IPS-15b (cell line): ENCODE measurements at regions not wholly inside any gene's neighbourhood (a gene's known extent, or its start where the extent isn't known, plus 50 kb on each side); places are given as distances from the start of the nearest gene placed in this dataset.
"Not testable (repeated sequence)": the region's sequence is repeated elsewhere in the genome, so short reads cannot be mapped to it uniquely, and the experiment has no call there.

Experiments
- H3K27me3 ChIP-seq: one replicate; pipeline ENCODE4 v1.6.1; 2013; ENCODE audit warnings: low read length; ENCODE audit not compliant: control insufficient read depth, insufficient read depth
- H3K36me3 ChIP-seq: one replicate; pipeline ENCODE4 v1.6.1; 2013; ENCODE audit warnings: low read length; ENCODE audit not compliant: control insufficient read depth, insufficient read depth
- H3K4me1 ChIP-seq: one replicate; pipeline ENCODE4 v1.6.1; 2013; ENCODE audit warnings: mild to moderate bottlenecking, low read length; ENCODE audit not compliant: control insufficient read depth, insufficient read depth
- H3K4me3 ChIP-seq: one replicate; pipeline ENCODE4 v1.5.1; 2013; ENCODE audit warnings: low read depth, low read length
- H3K9ac ChIP-seq: one replicate; pipeline ENCODE4 v1.6.1; 2013; ENCODE audit warnings: low read depth, mild to moderate bottlenecking, low read length
- H3K9me3 ChIP-seq: one replicate; pipeline ENCODE4 v1.6.1; 2013; ENCODE audit warnings: mild to moderate bottlenecking, low read length; ENCODE audit not compliant: control insufficient read depth, insufficient read depth

DNA sequence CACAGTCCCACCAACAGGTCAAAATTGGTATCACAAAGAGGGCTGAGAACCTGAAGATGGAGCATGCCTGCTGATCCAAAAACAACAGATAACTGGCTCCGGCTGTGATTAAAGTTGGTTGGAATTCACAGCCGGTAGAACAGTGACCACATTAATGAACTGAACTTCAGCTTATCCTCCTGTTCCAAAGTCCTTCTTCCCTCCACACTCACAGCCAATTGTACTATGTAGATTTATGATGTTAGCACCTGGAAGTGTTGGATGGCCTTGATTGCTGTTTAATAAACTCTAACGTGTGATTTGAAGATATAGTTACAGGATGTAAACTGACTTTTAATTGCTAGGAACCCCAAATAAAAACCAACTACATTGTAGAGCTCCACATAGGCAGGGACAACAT is 367.3 kb upstream of the FRG2C start:
- Histone ChIP-seq H3K27me3 (no peaks in the 10 kb centered on the region), H3K4me1 (no peaks in the 10 kb centered on the region), H3K4me3 (no peak overlapping the region), H3K9me3 (no peaks in the 10 kb centered on the region), H3K36me3 (no peaks in the 10 kb centered on the region), H3K9ac (no peak overlapping the region)

DNA sequence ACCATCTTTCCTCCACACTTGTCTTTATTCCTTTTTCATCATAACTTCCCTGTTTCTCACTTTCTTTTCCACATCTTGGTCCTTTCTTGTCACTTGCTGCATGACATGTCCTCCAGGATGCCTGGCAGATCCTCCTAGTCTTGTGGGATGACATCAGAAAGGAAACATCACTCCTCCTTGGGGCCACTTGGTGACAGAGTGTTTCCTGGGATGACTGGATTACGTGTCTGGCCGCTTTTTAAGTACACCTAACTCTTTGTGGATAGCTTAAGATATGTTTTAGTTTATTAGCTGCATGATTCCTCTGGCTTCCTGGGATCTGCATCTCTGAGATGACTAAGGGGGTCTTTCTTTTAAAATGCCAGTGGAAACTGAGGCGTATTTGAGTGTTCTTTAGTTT is 363.5 kb upstream of the FRG2C start:
- H3K4me3 ChIP-seq, result no peak overlapping the region
- no peaks in the 10 kb centered on the region for H3K4me1 ChIP-seq
- no peaks in the 10 kb centered on the region for H3K36me3 ChIP-seq
- no peak overlapping the region for H3K9ac ChIP-seq
- H3K9me3 ChIP-seq, result no peaks in the 10 kb centered on the region
- H3K27me3 ChIP-seq, result no peaks in the 10 kb centered on the region

DNA sequence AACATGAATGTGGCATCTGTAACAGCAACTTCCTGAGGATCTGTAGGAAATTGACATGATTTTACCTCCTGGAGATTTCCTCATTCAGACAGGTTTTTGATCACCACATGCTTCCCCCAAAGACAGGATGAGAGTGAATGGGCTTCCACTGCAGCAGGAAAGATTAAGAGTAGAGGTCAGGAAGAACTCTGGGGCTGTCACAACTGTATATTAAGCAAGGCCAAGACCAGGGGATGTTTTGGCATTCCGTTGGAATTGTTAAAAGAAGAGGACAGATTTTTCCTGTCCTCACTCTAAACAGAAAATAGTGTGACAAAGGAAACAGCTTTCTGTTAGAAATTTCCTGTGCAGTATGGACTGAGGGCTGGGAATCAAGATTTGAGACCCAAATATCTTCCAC is 363.1 kb upstream of the FRG2C start:
- not testable (repeated sequence) for H3K36me3 ChIP-seq, H3K9ac ChIP-seq, H3K4me3 ChIP-seq, H3K9me3 ChIP-seq, H3K27me3 ChIP-seq, H3K4me1 ChIP-seq

DNA sequence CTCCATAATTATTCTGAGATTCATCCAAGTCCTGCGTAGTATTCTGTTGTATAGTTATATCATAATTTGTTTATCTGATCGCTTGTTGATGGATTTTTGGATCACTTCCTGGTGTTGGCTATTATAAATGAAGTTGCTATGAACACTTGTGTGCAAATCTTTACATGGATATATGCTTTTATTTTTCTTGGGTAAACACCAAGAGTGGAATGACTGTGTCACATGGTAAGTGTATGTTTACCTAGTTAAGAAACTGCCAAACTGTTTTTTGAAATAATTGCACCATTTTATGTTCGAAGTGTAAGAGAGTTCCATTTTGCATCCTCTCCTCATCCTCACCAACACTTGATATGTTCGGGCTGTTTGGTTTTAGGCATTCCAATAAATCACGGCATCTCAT is 360.4 kb upstream of the FRG2C start:
- Histone ChIP-seq H3K9ac (no peak overlapping the region), H3K4me3 (no peak overlapping the region), H3K4me1 (no peaks in the 10 kb centered on the region), H3K9me3 (no peaks in the 10 kb centered on the region), H3K27me3 (no peaks in the 10 kb centered on the region), H3K36me3 (no peaks in the 10 kb centered on the region)

DNA sequence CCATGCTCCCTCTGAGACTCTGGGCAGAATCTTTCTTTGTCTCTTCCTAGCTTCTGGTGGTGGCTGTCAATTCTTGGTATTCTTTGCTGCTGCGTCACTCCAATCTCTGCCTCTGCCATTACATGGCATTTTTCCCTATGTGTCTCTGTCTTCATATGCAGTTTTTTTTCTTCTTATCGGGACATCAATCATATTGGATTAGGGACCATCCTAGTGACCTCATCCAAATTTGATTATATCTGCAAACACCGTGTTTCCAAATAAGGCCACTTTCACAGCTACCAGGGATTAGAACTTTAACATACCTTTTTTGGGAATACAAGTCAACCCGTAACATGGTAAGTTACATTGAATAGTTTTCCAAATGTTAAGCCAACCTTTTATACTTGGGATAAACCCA is 358.2 kb upstream of the FRG2C start:
- no peak overlapping the region for H3K4me3 ChIP-seq
- no peaks in the 10 kb centered on the region for H3K27me3 ChIP-seq
- no peak overlapping the region for H3K9ac ChIP-seq
- no peaks in the 10 kb centered on the region for H3K9me3 ChIP-seq
- H3K36me3 ChIP-seq, result no peaks in the 10 kb centered on the region
- H3K4me1 ChIP-seq, result no peaks in the 10 kb centered on the region

DNA sequence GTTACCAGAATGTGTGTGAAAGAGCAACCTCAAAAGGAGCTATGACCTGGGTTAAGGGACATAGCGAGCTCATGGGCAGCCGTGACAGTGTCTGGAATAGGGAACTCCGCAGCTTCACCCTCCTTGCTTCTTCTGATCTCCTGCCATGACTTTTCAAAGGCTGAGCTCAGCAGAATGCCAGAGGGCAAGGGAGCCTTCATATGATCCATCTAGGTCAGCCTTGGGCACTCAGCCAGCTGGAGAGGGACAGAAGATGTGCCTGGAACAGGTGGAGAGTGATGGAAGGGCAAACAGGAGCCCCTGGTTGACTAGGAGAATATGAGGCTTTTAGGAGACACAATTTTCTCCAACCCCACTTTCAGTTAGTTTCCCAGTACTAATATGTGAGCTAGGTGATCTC is 352.8 kb upstream of the FRG2C start:
- not testable (repeated sequence) for H3K27me3 ChIP-seq, H3K9me3 ChIP-seq, H3K4me3 ChIP-seq, H3K36me3 ChIP-seq, H3K9ac ChIP-seq, H3K4me1 ChIP-seq

DNA sequence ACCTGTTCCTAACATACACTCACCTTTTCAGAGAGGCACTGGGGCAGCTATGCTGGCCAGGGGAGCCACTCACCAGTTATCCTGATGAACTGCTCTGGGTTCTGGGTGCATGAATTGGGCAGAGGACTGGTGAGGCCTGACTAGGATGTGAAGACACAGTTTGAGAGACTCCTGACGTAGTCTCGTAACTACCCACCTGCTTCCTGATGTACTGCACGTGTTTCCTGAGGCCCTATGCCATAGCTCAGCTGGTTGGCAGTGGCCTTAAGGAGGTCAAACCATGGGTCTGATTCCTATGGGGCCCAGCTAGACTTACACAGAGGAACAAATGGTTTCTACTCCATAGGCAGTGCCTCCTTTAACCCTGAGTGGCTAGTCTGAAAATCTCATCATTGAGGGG is 351.7 kb upstream of the FRG2C start:
- H3K9me3 ChIP-seq, H3K36me3 ChIP-seq, H3K9ac ChIP-seq: not testable (repeated sequence)

DNA sequence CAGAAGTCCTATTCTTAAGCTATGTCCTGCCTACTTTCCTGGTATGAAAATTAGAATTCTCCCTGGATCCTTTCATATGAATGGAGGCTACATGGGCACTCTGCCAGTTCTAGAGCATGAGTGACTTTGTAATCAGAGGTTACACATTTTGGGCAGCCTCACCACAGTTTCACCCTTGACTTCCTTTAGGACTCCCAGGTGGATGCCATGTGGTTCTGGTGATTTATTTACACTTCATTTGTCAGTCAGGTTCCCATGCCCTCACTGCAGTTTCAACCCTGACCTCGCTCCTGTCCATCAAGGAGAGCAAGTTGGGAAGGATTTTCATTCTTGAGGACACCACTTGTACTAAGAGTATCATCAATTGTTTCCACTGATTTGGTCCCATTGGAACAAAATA is 344.4 kb upstream of the FRG2C start:
- not testable (repeated sequence) for H3K4me1 ChIP-seq, H3K36me3 ChIP-seq, H3K9ac ChIP-seq, H3K27me3 ChIP-seq, H3K9me3 ChIP-seq, H3K4me3 ChIP-seq

More for the DNA sequence above, 351.7 kb upstream of the FRG2C start:
- H3K4me1 ChIP-seq, H3K27me3 ChIP-seq, H3K4me3 ChIP-seq: not testable (repeated sequence)

DNA sequence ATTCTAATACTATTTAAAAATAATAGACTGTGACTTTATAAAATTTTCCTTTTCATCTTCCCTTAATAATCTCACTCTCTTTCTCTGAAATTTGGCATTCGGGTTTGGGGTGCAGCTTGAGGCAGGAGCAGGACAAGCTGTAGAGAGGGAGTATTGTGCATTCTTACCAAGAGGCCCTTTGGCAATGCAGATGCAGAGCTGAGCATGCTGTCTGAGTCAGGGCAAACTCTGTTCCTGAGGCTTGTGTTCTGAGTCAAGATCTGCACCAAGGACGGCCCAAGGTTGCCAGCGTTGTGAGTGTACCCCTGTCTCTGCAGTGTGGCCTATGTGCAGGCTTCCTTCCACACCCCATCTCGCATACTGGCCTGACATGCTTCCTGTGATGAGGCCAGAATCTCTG is 343.8 kb upstream of the FRG2C start:
- peaks cover 4% of the 10 kb centered on the region for H3K4me1 ChIP-seq
- no peaks in the 10 kb centered on the region for H3K9me3 ChIP-seq
- H3K4me3 ChIP-seq, result no peak overlapping the region

DNA sequence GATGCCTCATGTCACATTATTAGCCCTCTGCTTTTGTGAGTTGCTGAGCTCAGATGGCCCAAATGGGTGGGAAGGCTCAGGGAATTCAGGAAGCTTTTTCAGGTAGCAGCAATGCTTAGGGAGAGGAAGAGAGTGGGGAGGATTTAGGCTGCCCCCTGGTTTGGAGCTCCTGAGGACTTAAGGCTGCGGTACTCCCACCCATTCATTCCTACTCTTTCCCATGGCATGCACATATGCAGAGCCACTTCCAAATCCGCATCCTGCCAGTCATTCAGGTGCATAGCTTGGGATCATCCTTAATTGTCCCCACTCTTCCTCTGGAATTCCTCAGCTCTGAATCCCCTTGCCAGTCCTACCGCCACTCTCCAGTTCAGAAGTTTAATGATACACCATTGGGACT is 343.1 kb upstream of the FRG2C start:
- H3K9me3 ChIP-seq, result no peaks in the 10 kb centered on the region
- H3K4me3 ChIP-seq, result no peak overlapping the region
- peaks cover 4% of the 10 kb centered on the region for H3K4me1 ChIP-seq
- no peaks in the 10 kb centered on the region for H3K27me3 ChIP-seq
- H3K9ac ChIP-seq, result no peak overlapping the region
- no peaks in the 10 kb centered on the region for H3K36me3 ChIP-seq

More for the DNA sequence above, 343.8 kb upstream of the FRG2C start:
- Histone ChIP-seq H3K27me3 (no peaks in the 10 kb centered on the region), H3K36me3 (no peaks in the 10 kb centered on the region), H3K9ac (no peak overlapping the region)

DNA sequence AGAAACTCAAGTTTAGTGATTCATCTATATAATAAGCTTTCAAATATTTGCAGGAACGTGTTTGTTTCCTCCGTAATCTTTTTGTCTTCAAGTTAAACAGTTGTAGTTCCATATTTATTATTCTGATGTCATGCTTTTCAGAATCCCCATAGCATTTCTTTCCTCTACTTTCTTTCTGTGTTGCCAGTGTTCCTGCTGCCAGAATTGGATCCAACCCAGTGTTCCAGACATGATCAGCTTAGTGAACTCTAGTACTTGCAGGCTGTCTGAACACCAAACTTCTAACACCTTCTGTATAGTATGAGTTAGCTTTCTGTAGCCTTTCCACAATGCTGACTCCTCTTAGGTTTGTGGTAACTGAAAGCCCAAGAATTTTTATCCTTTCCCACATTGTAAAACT is 340.2 kb upstream of the FRG2C start:
- H3K36me3 ChIP-seq, H3K27me3 ChIP-seq, H3K9ac ChIP-seq, H3K9me3 ChIP-seq, H3K4me3 ChIP-seq, H3K4me1 ChIP-seq: not testable (repeated sequence)

DNA sequence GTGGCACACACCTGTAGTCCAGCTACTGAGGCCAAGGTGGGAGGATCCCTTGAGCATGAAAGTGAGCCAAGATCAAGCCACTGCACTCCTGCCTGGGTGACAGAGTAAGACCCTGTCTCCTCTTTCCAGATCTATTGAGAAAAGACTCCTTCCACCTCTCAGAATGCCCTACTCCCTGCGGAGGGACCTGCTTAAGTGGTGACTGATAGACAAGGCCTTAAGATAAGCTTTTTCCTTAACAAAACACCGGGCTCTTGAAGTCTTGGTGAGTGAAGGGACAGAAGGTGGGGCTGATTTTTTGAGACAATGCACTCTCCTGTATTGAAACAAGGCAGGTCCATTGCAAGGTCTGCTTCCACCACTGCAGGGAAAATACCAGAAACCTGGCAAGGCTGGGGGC is 338.4 kb upstream of the FRG2C start:
- no peaks in the 10 kb centered on the region for H3K27me3 ChIP-seq
- no peaks in the 10 kb centered on the region for H3K36me3 ChIP-seq
- no peaks in the 10 kb centered on the region for H3K9me3 ChIP-seq
- H3K9ac ChIP-seq, result no peak overlapping the region
- peaks cover 4% of the 10 kb centered on the region for H3K4me1 ChIP-seq
- no peak overlapping the region for H3K4me3 ChIP-seq

DNA sequence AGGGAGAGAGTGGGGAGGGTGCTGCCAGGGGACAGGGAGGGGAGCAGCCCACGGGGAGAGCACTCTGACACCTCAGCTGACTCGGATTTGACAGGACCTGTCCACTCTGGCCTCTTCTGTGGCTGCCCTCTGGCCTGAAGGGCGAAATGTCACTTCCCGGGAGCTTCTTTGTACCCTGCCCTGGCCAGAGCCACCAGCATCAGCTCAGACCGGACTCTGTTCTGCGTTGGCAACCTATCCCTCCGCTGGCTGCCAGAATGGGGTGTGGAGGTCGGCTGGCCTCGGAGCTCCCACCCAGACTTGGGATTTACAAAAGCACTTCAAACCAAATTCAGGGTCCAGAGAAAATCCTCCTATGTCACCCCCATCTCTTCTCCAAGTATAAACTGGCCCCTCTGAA is 336.7 kb upstream of the FRG2C start:
- no peaks in the 10 kb centered on the region for H3K9me3 ChIP-seq
- H3K9ac ChIP-seq, result no peak overlapping the region
- H3K4me1 ChIP-seq, result no peaks in the 10 kb centered on the region
- H3K27me3 ChIP-seq, result no peaks in the 10 kb centered on the region
- no peak overlapping the region for H3K4me3 ChIP-seq
- no peaks in the 10 kb centered on the region for H3K36me3 ChIP-seq
